GM12878 (cell line): ENCODE measurements at regions not wholly inside any gene's neighbourhood (a gene's known extent, or its start where the extent isn't known, plus 50 kb on each side); places are given as distances from the start of the nearest gene placed in this dataset.
"Not testable (repeated sequence)": the region's sequence is repeated elsewhere in the genome, so short reads cannot be mapped to it uniquely, and the experiment has no call there.

Experiments
- ATAC-seq: fragments of 200-7000 bp; cut with Tn5 transposase; 3 replicates; pipeline ENCODE4 v1.9.1; 2020; ENCODE audit warnings: mild to moderate bottlenecking, moderate library complexity
- BruUV-seq: library from RNA; stranded (reverse); fragments of 400-500 nt; replicated peaks from 2 replicates; lab custom pipeline; 2021; lab: Mats Ljungman, UMichigan
- CTCF ChIA-PET: fragments of 300-600 bp; sonication (Branson Sonifier 250); formaldehyde crosslinking; extraction: SDS; loops from one replicate; lab custom pipeline; 2021; ENCODE audit warnings: inconsistent platforms; lab: Yijun Ruan, JAX
- POLR2A ChIA-PET: fragments of 350-600 bp; formaldehyde crosslinking; extraction: SDS; loops from one replicate; lab custom pipeline; 2021; ENCODE audit warnings: inconsistent platforms; lab: Charles Lee
- RAD21 ChIA-PET: fragments of 300-600 bp; sonication (Branson Sonifier 250); formaldehyde crosslinking; loops from one replicate; lab custom pipeline; 2023; ENCODE audit warnings: antibody characterized with exemption; ENCODE audit not compliant: unreplicated experiment; lab: Charles Lee
- SMC1A ChIA-PET: fragments of 300-600 bp; sonication (Branson Sonifier 250); formaldehyde crosslinking; loops from one replicate; lab custom pipeline; 2023; ENCODE audit not compliant: unreplicated experiment, uncharacterized antibody; lab: Charles Lee
- DNase-seq: peaks from one replicate; pipeline ENCODE4 v3.0.0-alpha.2; 2011; ENCODE audit warnings: low read depth, low spot score
- FAIRE-seq: peaks from 3 replicates; lab custom pipeline; 2011; peaks lifted over from hg19 to GRCh38; lab: Jason Lieb, UNC
- H2AFZ ChIP-seq: 2 replicates; pipeline ENCODE4 v1.6.0; 2011; ENCODE audit warnings: low read depth, low read length, control low read depth; ENCODE audit not compliant: control insufficient read depth
- H3K27ac ChIP-seq: 2 replicates; pipeline ENCODE4 v1.5.1; 2011; ENCODE audit warnings: control low read depth; ENCODE audit not compliant: control insufficient read depth, insufficient read depth
- H3K27me3 ChIP-seq, 2 experiments: replicated peaks in 1 of 2; 2 replicates each; pipeline versions ENCODE4 v1.6.0 to v1.6.1; 2011; ENCODE audit warnings: low read length in 1 of 2; ENCODE audit not compliant: control insufficient read depth in 2 of 2, insufficient read depth in 2 of 2
- H3K36me3 ChIP-seq, 2 experiments: 2 replicates each; pipeline ENCODE4 v1.5.1; 2011; ENCODE audit warnings: low read length in 1 of 2; ENCODE audit not compliant: control insufficient read depth in 2 of 2, insufficient read depth in 2 of 2
- H3K4me1 ChIP-seq: 2 replicates; pipeline ENCODE4 v1.6.1; 2011; ENCODE audit warnings: mild to moderate bottlenecking, low read length, moderate library complexity, mixed read lengths; ENCODE audit not compliant: control insufficient read depth, insufficient read depth
- H3K4me2 ChIP-seq: 2 replicates; pipeline ENCODE4 v1.6.0; 2011; ENCODE audit warnings: control low read depth; ENCODE audit not compliant: control insufficient read depth, insufficient read depth
- H3K4me3 ChIP-seq: fragments of 200-600 bp; sonication (generic); 2 replicates; pipeline ENCODE4 v1.5.1; 2016
- H3K79me2 ChIP-seq: 2 replicates; pipeline ENCODE4 v1.6.0; 2011; ENCODE audit warnings: low read length; ENCODE audit not compliant: control insufficient read depth, insufficient read depth
- H3K9ac ChIP-seq: 2 replicates; pipeline ENCODE4 v1.8.0; 2011; ENCODE audit warnings: low read length, control low read depth, mixed read lengths; ENCODE audit not compliant: control insufficient read depth, insufficient read depth
- H3K9me3 ChIP-seq: replicated peaks from 3 replicates; pipeline ENCODE4 v1.5.1; 2011; ENCODE audit warnings: mild to moderate bottlenecking, low read length; ENCODE audit not compliant: control insufficient read depth, insufficient read depth
- H4K20me1 ChIP-seq: 2 replicates; pipeline ENCODE4 v1.6.0; 2011; ENCODE audit not compliant: control insufficient read depth, insufficient read depth
- WGBS: methylation state at CpG from one replicate; pipeline ENCODE4 v1.1.6; 2016; ENCODE audit warnings: low lambda C conversion rate; ENCODE audit not compliant: insufficient replicate concordance, insufficient coverage; ENCODE audit errors: missing lambda C conversion rate; 5-methylcytosine and 5-hydroxymethylcytosine counted together
- in situ Hi-C: fragments of 300-500 bp; cut with MboI; formaldehyde crosslinking; loops from 9 replicates; pipeline ENCODE4 v1.14.3; 2018; ENCODE audit warnings: mixed read lengths
- intact Hi-C: fragments of 100-400 bp; cut with micrococcal nuclease; formaldehyde crosslinking; loops from one replicate; pipeline ENCODE4 v1.14.2; 2022; ENCODE audit not compliant: unreplicated experiment

GRCh38 chr1:115534-115933, 335.9 kb downstream of the OR4F29 start:
- H3K4me3 ChIP-seq, H3K36me3 ChIP-seq, H3K9me3 ChIP-seq, H3K79me2 ChIP-seq, intact Hi-C loops, SMC1A ChIA-PET, H3K27ac ChIP-seq, BruUV-seq, CTCF ChIA-PET, H2AFZ ChIP-seq, POLR2A ChIA-PET, H3K9ac ChIP-seq, H3K27me3 ChIP-seq, H3K4me1 ChIP-seq, DNase-seq, in situ Hi-C loops, H3K4me2 ChIP-seq, ATAC-seq, FAIRE-seq, RAD21 ChIA-PET, H4K20me1 ChIP-seq: not testable (repeated sequence)
- WGBS = 17% methylated on average over 2 of the region's 2 CpGs

- in situ Hi-C loops, H3K4me3 ChIP-seq, DNase-seq, BruUV-seq, FAIRE-seq, SMC1A ChIA-PET, H3K79me2 ChIP-seq, CTCF ChIA-PET, H3K9ac ChIP-seq, H2AFZ ChIP-seq, H3K36me3 ChIP-seq, H3K4me2 ChIP-seq, RAD21 ChIA-PET, H3K27ac ChIP-seq, H4K20me1 ChIP-seq, H3K9me3 ChIP-seq, POLR2A ChIA-PET, H3K27me3 ChIP-seq, intact Hi-C loops, ATAC-seq, H3K4me1 ChIP-seq: not testable (repeated sequence)
- WGBS = no CpG with 5 or more reads among the region's 3 CpGs
Measured at GRCh38 chr1:104776-105175, 346.7 kb downstream of the OR4F29 start.

- intact Hi-C loops = not testable (repeated sequence)
Measured at GRCh38 chr1:99481-99880, 352.0 kb downstream of the OR4F29 start.

GRCh38 chr1:98811-99210, 352.7 kb downstream of the OR4F29 start:
- RAD21 ChIA-PET, H3K79me2 ChIP-seq, H3K9ac ChIP-seq, DNase-seq, in situ Hi-C loops, intact Hi-C loops, H3K36me3 ChIP-seq, SMC1A ChIA-PET, POLR2A ChIA-PET, H3K27me3 ChIP-seq, CTCF ChIA-PET, H3K4me1 ChIP-seq, H3K4me2 ChIP-seq, H3K9me3 ChIP-seq, H3K27ac ChIP-seq, FAIRE-seq, H4K20me1 ChIP-seq, H3K4me3 ChIP-seq, H2AFZ ChIP-seq, BruUV-seq, ATAC-seq: not testable (repeated sequence)
- no CpG with 5 or more reads among the region's 1 CpG for WGBS

More at GRCh38 chr1:99481-99880, 352.0 kb downstream of the OR4F29 start:
- H3K4me1 ChIP-seq, H3K79me2 ChIP-seq, SMC1A ChIA-PET, H3K4me3 ChIP-seq, DNase-seq, in situ Hi-C loops, FAIRE-seq, H4K20me1 ChIP-seq, H2AFZ ChIP-seq, POLR2A ChIA-PET, H3K4me2 ChIP-seq, H3K36me3 ChIP-seq, RAD21 ChIA-PET, H3K27ac ChIP-seq, CTCF ChIA-PET, H3K9me3 ChIP-seq, H3K9ac ChIP-seq, H3K27me3 ChIP-seq, ATAC-seq, BruUV-seq: not testable (repeated sequence)
- no CpG with 5 or more reads among the region's 3 CpGs for WGBS
